Gastrocnemius medialis (tissue), 4 donors: ENCODE measurements at regions not wholly inside any gene's neighbourhood (a gene's known extent, or its start where the extent isn't known, plus 50 kb on each side); places are given as distances from the start of the nearest gene placed in this dataset.

Source experiments
- POLR2A ChIP-seq, 2 donors: fragments of 450-650 bp; IDR thresholded peaks; one replicate each; pipeline ENCODE4 v1.6.1; 2017; ENCODE audit warnings: antibody characterized with exemption in 2 of 2, mild to moderate bottlenecking in 2 of 2, moderate library complexity in 2 of 2
- TF ChIP-seq, protein P1 (sequence below), 5 experiments: fragments of 450-650 bp in 3 of 5; fragments of 200-600 bp in 2 of 5; sonication (generic) in 2 of 5; IDR thresholded peaks in 4 of 5; conservative IDR thresholded peaks in 1 of 5; 1 replicate in 4 of 5; 2 replicates in 1 of 5; pipeline ENCODE4 v1.5.1; 2016 to 2019; ENCODE audit warnings: antibody characterized with exemption in 5 of 5, mild to moderate bottlenecking in 3 of 5, moderate library complexity in 3 of 5

DNA sequence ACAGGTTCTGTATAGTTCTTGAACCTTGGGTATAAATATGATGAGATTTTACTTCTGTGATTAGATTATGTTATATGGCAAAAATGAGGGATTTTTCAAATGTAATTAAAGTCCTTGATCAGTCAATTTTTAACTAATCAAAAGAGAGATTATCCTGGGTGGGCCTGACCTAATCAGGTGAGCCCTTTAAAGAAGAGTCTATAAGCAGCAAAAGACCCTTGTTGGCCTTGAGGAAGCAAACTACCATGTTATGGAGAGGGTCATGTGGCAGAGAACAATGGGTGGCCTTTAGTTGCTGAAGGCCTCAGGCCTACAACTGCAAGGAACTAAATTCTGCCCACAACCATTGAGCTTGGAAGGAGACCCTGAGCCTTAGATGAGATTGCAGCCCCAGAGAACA lies 102.5 kb upstream of the RIPOR2 start:
- TF ChIP-seq POLR2A (IDR thresholded peaks at IDR 0.05), result no peak
- TF ChIP-seq, protein P1, sequence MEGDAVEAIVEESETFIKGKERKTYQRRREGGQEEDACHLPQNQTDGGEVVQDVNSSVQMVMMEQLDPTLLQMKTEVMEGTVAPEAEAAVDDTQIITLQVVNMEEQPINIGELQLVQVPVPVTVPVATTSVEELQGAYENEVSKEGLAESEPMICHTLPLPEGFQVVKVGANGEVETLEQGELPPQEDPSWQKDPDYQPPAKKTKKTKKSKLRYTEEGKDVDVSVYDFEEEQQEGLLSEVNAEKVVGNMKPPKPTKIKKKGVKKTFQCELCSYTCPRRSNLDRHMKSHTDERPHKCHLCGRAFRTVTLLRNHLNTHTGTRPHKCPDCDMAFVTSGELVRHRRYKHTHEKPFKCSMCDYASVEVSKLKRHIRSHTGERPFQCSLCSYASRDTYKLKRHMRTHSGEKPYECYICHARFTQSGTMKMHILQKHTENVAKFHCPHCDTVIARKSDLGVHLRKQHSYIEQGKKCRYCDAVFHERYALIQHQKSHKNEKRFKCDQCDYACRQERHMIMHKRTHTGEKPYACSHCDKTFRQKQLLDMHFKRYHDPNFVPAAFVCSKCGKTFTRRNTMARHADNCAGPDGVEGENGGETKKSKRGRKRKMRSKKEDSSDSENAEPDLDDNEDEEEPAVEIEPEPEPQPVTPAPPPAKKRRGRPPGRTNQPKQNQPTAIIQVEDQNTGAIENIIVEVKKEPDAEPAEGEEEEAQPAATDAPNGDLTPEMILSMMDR (IDR thresholded peaks at IDR 0.05 in 4 of 5, conservative IDR thresholded peaks at IDR 0.05 in 1 of 5), result no peak
